GM23338 (cell line): ENCODE measurements at regions not wholly inside any gene's neighbourhood (a gene's known extent, or its start where the extent isn't known, plus 50 kb on each side); places are given as distances from the start of the nearest gene placed in this dataset.
A peak's percentile ranks its signal among the peaks of the same experiment; 100 is the strongest.

Experiments used
- ATAC-seq: fragments of 200-7000 bp; cut with Tn5 transposase; 3 replicates; pipeline ENCODE4 v1.9.1; 2020
- DNase-seq: peaks from one replicate; pipeline ENCODE4 v3.0.0-alpha.2; 2015; ENCODE audit warnings: low spot score
- H2AFZ ChIP-seq: fragments of 200-600 bp; sonication (generic); 2 replicates; pipeline ENCODE4 v1.8.0; 2016; ENCODE audit warnings: antibody characterized with exemption, mild to moderate bottlenecking, moderate library complexity
- H3F3A ChIP-seq: fragments of 200-600 bp; sonication (generic); replicated peaks from 2 replicates; pipeline ENCODE4 v1.8.0; 2017; ENCODE audit warnings: antibody characterized with exemption, mixed run types, low read depth
- H3K27ac ChIP-seq: fragments of 200-600 bp; sonication (generic); 2 replicates; pipeline ENCODE4 v1.6.1; 2016; ENCODE audit warnings: low read depth
- H3K27me3 ChIP-seq: fragments of 200-600 bp; sonication (generic); 2 replicates; pipeline ENCODE4 v1.8.0; 2016; ENCODE audit warnings: mild to moderate bottlenecking, mixed run types, moderate library complexity; ENCODE audit not compliant: insufficient read depth
- H3K36me3 ChIP-seq: fragments of 200-600 bp; sonication (generic); 2 replicates; pipeline ENCODE4 v1.8.0; 2016; ENCODE audit warnings: mild to moderate bottlenecking; ENCODE audit not compliant: insufficient read depth
- H3K4me1 ChIP-seq: fragments of 200-600 bp; sonication (generic); 2 replicates; pipeline ENCODE4 v1.8.0; 2016; ENCODE audit warnings: mild to moderate bottlenecking, moderate library complexity; ENCODE audit not compliant: insufficient read depth
- H3K4me2 ChIP-seq: fragments of 200-600 bp; sonication (generic); 2 replicates; pipeline ENCODE4 v1.7.1; 2017; ENCODE audit warnings: mixed run types
- H3K4me3 ChIP-seq: fragments of 200-600 bp; sonication (generic); 2 replicates; pipeline ENCODE4 v1.6.1; 2016; ENCODE audit warnings: mixed run types
- H3K79me2 ChIP-seq: fragments of 200-600 bp; sonication (generic); replicated peaks from 2 replicates; pipeline ENCODE4 v1.8.0; 2017; ENCODE audit warnings: mild to moderate bottlenecking; ENCODE audit not compliant: insufficient read depth
- H3K9me2 ChIP-seq: fragments of 200-600 bp; sonication (generic); 2 replicates; pipeline ENCODE4 v1.8.0; 2017; ENCODE audit not compliant: insufficient read depth
- H4K20me1 ChIP-seq: fragments of 200-600 bp; sonication (generic); replicated peaks from 2 replicates; pipeline ENCODE4 v1.8.0; 2017; ENCODE audit warnings: mild to moderate bottlenecking; ENCODE audit not compliant: insufficient read depth
- H3K27ac Mint-ChIP-seq: 2 replicates; pipeline ENCODE4 v1.8.0; 2020; ENCODE audit warnings: inconsistent platforms, mild to moderate bottlenecking, moderate library complexity, mixed read lengths
- H3K27me3 Mint-ChIP-seq: 3 replicates; pipeline ENCODE4 v1.8.0; 2022; ENCODE audit warnings: low read depth, mild to moderate bottlenecking, moderate library complexity, mixed read lengths, inconsistent platforms; ENCODE audit not compliant: insufficient read depth, poor library complexity
- H3K36me3 Mint-ChIP-seq: 3 replicates; pipeline ENCODE4 v1.8.0; 2021; ENCODE audit warnings: low read depth, mild to moderate bottlenecking, inconsistent platforms, moderate library complexity, mixed read lengths
- H3K4me1 Mint-ChIP-seq: 3 replicates; pipeline ENCODE4 v1.8.0; 2020; ENCODE audit warnings: mild to moderate bottlenecking, inconsistent platforms, mixed read lengths
- H3K4me3 Mint-ChIP-seq: 3 replicates; pipeline ENCODE4 v1.8.0; 2021; ENCODE audit warnings: moderate library complexity, mild to moderate bottlenecking, inconsistent platforms, mixed read lengths
- H3K9me3 Mint-ChIP-seq: 3 replicates; pipeline ENCODE4 v1.8.0; 2020; ENCODE audit warnings: moderate library complexity, mild to moderate bottlenecking, inconsistent platforms, mixed read lengths
- CREB1 ChIP-seq: fragments of 250-450 bp; sonication (Bioruptor Pico); IDR thresholded peaks from 2 replicates; pipeline ENCODE4 v1.5.0; 2020; ENCODE audit warnings: low read depth, mild to moderate bottlenecking, moderate library complexity
- EZH2 ChIP-seq: fragments of 200-600 bp; sonication (generic); IDR thresholded peaks from one replicate; pipeline ENCODE4 v1.8.0; 2017; ENCODE audit warnings: antibody characterized with exemption, mild to moderate bottlenecking, low read depth; ENCODE audit not compliant: unreplicated experiment
- EZH2phosphoT487 ChIP-seq: fragments of 200-600 bp; sonication (generic); IDR thresholded peaks from one replicate; pipeline ENCODE4 v1.8.1; 2018; ENCODE audit warnings: antibody characterized with exemption; ENCODE audit not compliant: unreplicated experiment
- JUNB ChIP-seq: IDR thresholded peaks from one replicate; pipeline ENCODE4 v1.6.1; 2016; ENCODE audit warnings: antibody characterized with exemption; ENCODE audit not compliant: unreplicated experiment
- NANOG ChIP-seq: IDR thresholded peaks from 2 replicates; pipeline ENCODE4 v1.6.1; 2016; ENCODE audit warnings: antibody characterized with exemption, borderline replicate concordance
- POLR2AphosphoS5 ChIP-seq: IDR thresholded peaks from 2 replicates; pipeline ENCODE4 v1.6.1; 2016; ENCODE audit warnings: antibody characterized with exemption, low read depth
- STAT1 ChIP-seq: IDR thresholded peaks from one replicate; pipeline ENCODE4 v1.6.1; 2016; ENCODE audit warnings: antibody characterized with exemption; ENCODE audit not compliant: unreplicated experiment
- ZNF114 ChIP-seq: fragments of 250-450 bp; sonication (Bioruptor Pico); IDR thresholded peaks from 2 replicates; pipeline ENCODE4 v1.5.0; 2020; ENCODE audit warnings: mild to moderate bottlenecking, moderate library complexity
- ZNF331 ChIP-seq: fragments of 250-450 bp; sonication (Bioruptor Pico); IDR thresholded peaks from 2 replicates; pipeline ENCODE4 v1.5.0; 2020; ENCODE audit warnings: low read depth, mild to moderate bottlenecking, moderate library complexity
- TF ChIP-seq, protein P1 (sequence below), 2 experiments: fragments of 200-600 bp in 1 of 2; sonication (generic) in 1 of 2; conservative IDR thresholded peaks; 2 replicates each; pipeline versions ENCODE4 v1.5.1 to v1.6.1; 2016 to 2017; ENCODE audit warnings: antibody characterized with exemption in 2 of 2, low read depth in 2 of 2, mild to moderate bottlenecking in 2 of 2, moderate library complexity in 1 of 2
- TF ChIP-seq, protein P2 (sequence below): IDR thresholded peaks from 2 replicates; pipeline ENCODE4 v1.6.1; 2016; ENCODE audit warnings: antibody characterized with exemption
- TF ChIP-seq, protein P3 (sequence below): fragments of 250-450 bp; sonication (Bioruptor Pico); IDR thresholded peaks from 2 replicates; pipeline ENCODE4 v1.5.0; 2020; ENCODE audit warnings: mild to moderate bottlenecking, moderate library complexity
- TF ChIP-seq, protein P4 (sequence below): IDR thresholded peaks from one replicate; pipeline ENCODE4 v1.6.1; 2018; ENCODE audit warnings: antibody characterized with exemption; ENCODE audit not compliant: unreplicated experiment

DNA sequence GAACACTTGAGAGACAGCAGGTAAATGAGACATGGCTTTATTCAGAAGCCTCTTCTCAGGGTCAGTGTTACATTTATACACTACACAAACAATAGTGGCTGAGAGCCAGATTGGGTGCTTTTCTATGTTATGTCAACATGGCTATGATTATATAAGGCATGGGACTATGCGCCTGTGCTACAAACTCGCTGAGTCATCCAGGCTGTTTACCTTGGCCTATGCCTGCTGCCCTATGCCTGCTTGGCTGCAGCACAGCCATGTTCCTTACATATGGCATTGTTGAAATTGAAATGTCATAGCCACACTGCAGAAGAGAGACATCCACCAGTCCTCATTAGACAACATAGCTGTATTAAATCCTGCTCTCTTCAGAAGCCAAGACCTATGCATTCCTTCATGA, 236.3 kb upstream of the NWD2 start:
- TF ChIP-seq JUNB = no peak
- TF ChIP-seq ZNF114 (CRISPR knock-in tag) = no peak
- TF ChIP-seq POLR2AphosphoS5 = no peak
- no peak for TF ChIP-seq EZH2
- TF ChIP-seq, protein P1, sequence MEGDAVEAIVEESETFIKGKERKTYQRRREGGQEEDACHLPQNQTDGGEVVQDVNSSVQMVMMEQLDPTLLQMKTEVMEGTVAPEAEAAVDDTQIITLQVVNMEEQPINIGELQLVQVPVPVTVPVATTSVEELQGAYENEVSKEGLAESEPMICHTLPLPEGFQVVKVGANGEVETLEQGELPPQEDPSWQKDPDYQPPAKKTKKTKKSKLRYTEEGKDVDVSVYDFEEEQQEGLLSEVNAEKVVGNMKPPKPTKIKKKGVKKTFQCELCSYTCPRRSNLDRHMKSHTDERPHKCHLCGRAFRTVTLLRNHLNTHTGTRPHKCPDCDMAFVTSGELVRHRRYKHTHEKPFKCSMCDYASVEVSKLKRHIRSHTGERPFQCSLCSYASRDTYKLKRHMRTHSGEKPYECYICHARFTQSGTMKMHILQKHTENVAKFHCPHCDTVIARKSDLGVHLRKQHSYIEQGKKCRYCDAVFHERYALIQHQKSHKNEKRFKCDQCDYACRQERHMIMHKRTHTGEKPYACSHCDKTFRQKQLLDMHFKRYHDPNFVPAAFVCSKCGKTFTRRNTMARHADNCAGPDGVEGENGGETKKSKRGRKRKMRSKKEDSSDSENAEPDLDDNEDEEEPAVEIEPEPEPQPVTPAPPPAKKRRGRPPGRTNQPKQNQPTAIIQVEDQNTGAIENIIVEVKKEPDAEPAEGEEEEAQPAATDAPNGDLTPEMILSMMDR (conservative IDR thresholded peaks at IDR 0.05; ENCODE audit: low read depth in 2 of 2) = no peak
- TF ChIP-seq, protein P2, sequence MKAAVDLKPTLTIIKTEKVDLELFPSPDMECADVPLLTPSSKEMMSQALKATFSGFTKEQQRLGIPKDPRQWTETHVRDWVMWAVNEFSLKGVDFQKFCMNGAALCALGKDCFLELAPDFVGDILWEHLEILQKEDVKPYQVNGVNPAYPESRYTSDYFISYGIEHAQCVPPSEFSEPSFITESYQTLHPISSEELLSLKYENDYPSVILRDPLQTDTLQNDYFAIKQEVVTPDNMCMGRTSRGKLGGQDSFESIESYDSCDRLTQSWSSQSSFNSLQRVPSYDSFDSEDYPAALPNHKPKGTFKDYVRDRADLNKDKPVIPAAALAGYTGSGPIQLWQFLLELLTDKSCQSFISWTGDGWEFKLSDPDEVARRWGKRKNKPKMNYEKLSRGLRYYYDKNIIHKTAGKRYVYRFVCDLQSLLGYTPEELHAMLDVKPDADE = no peak
- TF ChIP-seq, protein P3, sequence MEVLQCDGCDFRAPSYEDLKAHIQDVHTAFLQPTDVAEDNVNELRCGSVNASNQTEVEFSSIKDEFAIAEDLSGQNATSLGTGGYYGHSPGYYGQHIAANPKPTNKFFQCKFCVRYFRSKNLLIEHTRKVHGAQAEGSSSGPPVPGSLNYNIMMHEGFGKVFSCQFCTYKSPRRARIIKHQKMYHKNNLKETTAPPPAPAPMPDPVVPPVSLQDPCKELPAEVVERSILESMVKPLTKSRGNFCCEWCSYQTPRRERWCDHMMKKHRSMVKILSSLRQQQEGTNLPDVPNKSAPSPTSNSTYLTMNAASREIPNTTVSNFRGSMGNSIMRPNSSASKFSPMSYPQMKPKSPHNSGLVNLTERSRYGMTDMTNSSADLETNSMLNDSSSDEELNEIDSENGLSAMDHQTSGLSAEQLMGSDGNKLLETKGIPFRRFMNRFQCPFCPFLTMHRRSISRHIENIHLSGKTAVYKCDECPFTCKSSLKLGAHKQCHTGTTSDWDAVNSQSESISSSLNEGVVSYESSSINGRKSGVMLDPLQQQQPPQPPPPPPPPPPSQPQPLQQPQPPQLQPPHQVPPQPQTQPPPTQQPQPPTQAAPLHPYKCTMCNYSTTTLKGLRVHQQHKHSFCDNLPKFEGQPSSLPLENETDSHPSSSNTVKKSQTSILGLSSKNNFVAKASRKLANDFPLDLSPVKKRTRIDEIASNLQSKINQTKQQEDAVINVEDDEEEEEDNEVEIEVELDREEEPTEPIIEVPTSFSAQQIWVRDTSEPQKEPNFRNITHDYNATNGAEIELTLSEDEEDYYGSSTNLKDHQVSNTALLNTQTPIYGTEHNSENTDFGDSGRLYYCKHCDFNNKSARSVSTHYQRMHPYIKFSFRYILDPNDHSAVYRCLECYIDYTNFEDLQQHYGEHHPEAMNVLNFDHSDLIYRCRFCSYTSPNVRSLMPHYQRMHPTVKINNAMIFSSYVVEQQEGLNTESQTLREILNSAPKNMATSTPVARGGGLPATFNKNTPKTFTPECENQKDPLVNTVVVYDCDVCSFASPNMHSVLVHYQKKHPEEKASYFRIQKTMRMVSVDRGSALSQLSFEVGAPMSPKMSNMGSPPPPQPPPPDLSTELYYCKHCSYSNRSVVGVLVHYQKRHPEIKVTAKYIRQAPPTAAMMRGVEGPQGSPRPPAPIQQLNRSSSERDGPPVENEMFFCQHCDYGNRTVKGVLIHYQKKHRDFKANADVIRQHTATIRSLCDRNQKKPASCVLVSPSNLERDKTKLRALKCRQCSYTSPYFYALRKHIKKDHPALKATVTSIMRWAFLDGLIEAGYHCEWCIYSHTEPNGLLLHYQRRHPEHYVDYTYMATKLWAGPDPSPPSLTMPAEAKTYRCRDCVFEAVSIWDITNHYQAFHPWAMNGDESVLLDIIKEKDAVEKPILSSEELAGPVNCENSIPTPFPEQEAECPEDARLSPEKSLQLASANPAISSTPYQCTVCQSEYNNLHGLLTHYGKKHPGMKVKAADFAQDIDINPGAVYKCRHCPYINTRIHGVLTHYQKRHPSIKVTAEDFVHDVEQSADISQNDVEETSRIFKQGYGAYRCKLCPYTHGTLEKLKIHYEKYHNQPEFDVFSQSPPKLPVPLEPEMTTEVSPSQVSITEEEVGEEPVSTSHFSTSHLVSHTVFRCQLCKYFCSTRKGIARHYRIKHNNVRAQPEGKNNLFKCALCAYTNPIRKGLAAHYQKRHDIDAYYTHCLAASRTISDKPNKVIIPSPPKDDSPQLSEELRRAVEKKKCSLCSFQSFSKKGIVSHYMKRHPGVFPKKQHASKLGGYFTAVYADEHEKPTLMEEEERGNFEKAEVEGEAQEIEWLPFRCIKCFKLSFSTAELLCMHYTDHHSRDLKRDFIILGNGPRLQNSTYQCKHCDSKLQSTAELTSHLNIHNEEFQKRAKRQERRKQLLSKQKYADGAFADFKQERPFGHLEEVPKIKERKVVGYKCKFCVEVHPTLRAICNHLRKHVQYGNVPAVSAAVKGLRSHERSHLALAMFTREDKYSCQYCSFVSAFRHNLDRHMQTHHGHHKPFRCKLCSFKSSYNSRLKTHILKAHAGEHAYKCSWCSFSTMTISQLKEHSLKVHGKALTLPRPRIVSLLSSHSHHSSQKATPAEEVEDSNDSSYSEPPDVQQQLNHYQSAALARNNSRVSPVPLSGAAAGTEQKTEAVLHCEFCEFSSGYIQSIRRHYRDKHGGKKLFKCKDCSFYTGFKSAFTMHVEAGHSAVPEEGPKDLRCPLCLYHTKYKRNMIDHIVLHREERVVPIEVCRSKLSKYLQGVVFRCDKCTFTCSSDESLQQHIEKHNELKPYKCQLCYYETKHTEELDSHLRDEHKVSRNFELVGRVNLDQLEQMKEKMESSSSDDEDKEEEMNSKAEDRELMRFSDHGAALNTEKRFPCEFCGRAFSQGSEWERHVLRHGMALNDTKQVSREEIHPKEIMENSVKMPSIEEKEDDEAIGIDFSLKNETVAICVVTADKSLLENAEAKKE = no peak
- no peak for TF ChIP-seq CREB1 (CRISPR knock-in tag)
- TF ChIP-seq NANOG = no peak
- no peak for TF ChIP-seq ZNF331 (CRISPR knock-in tag)
- no peak for TF ChIP-seq EZH2phosphoT487
- TF ChIP-seq, protein P4, sequence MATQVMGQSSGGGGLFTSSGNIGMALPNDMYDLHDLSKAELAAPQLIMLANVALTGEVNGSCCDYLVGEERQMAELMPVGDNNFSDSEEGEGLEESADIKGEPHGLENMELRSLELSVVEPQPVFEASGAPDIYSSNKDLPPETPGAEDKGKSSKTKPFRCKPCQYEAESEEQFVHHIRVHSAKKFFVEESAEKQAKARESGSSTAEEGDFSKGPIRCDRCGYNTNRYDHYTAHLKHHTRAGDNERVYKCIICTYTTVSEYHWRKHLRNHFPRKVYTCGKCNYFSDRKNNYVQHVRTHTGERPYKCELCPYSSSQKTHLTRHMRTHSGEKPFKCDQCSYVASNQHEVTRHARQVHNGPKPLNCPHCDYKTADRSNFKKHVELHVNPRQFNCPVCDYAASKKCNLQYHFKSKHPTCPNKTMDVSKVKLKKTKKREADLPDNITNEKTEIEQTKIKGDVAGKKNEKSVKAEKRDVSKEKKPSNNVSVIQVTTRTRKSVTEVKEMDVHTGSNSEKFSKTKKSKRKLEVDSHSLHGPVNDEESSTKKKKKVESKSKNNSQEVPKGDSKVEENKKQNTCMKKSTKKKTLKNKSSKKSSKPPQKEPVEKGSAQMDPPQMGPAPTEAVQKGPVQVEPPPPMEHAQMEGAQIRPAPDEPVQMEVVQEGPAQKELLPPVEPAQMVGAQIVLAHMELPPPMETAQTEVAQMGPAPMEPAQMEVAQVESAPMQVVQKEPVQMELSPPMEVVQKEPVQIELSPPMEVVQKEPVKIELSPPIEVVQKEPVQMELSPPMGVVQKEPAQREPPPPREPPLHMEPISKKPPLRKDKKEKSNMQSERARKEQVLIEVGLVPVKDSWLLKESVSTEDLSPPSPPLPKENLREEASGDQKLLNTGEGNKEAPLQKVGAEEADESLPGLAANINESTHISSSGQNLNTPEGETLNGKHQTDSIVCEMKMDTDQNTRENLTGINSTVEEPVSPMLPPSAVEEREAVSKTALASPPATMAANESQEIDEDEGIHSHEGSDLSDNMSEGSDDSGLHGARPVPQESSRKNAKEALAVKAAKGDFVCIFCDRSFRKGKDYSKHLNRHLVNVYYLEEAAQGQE = no peak
- TF ChIP-seq STAT1 = no peak
- ATAC-seq (no peak), DNase-seq (no peak)
- no peaks in the 10 kb centered on the region for H4K20me1 ChIP-seq
- H3K9me3 Mint-ChIP-seq = peaks cover 20% of the 10 kb centered on the region; the same call in 2 of the 3 replicates
- no peaks in the 10 kb centered on the region for H3K4me1 ChIP-seq
- H3K27ac ChIP-seq = no peak overlapping the region
- no peaks in the 10 kb centered on the region for H3K27me3 ChIP-seq
- no peak overlapping the region for H3K4me3 ChIP-seq
- no peak overlapping the region for H3K27ac Mint-ChIP-seq
- H3K36me3 ChIP-seq = no peaks in the 10 kb centered on the region
- H3F3A ChIP-seq = no peaks in the 10 kb centered on the region
- H3K36me3 Mint-ChIP-seq = peaks cover 20% of the 10 kb centered on the region; the same call in 2 of the 3 replicates
- H3K4me1 Mint-ChIP-seq = peaks cover under 1% of the 10 kb centered on the region; the same call in 2 of the 3 replicates
- H3K4me3 Mint-ChIP-seq = no peak overlapping the region
- H3K27me3 Mint-ChIP-seq = peaks cover 2% of the 10 kb centered on the region
- H2AFZ ChIP-seq = peak overlapping the region; percentile 52; the same call in 1 of the 2 replicates
- H3K9me2 ChIP-seq = 0 out of 2 replicates have a peak, but pooled peaks cover 3% of the 10 kb centered on the region
- no peak overlapping the region for H3K4me2 ChIP-seq
- no peaks in the 10 kb centered on the region for H3K79me2 ChIP-seq
